Activated CD8-positive, alpha-beta memory T cell treated with anti-CD3 and anti-CD28 coated beads, Interleukin-2, amount 50 U/mL, for 48 hours (primary cell): ENCODE measurements at regions not wholly inside any gene's neighbourhood (a gene's known extent, or its start where the extent isn't known, plus 50 kb on each side); places are given as distances from the start of the nearest gene placed in this dataset.

Experiments
- DNase-seq: peaks from one replicate; pipeline ENCODE4 v3.0.0-alpha.2; 2020

GRCh38 chr2:16718576-16719484 is 53.2 kb upstream of the CYRIA start:
- DNase-seq, result no peak

GRCh38 chr2:16717477-16717876 is 51.8 kb upstream of the CYRIA start:
- DNase-seq, result no peak

GRCh38 chr2:16716944-16717343 is 51.3 kb upstream of the CYRIA start:
- no peak for DNase-seq

- no peak for DNase-seq
Measured at GRCh38 chr2:16716024-16716423, 50.4 kb upstream of the CYRIA start.
